SK-N-SH treated with all-trans-retinoic acid at 6 μM for 48 hours (cell line): ENCODE measurements at regions not wholly inside any gene's neighbourhood (a gene's known extent, or its start where the extent isn't known, plus 50 kb on each side); places are given as distances from the start of the nearest gene placed in this dataset.
"Not testable (repeated sequence)": the region's sequence is repeated elsewhere in the genome, so short reads cannot be mapped to it uniquely, and the experiment has no call there.

Experiments
- ATAC-seq: fragments of 200-7000 bp; cut with Tn5 transposase; 3 replicates; pipeline ENCODE4 v1.9.1; 2020; ENCODE audit warnings: mild to moderate bottlenecking, moderate library complexity
- CSDC2 ChIP-seq: fragments of 250-450 bp; sonication (Bioruptor Pico); IDR thresholded peaks from 2 replicates; pipeline ENCODE4 v1.5.0; 2020; ENCODE audit warnings: mild to moderate bottlenecking, moderate library complexity
- ESRRG ChIP-seq: fragments of 250-450 bp; sonication (Bioruptor Pico); IDR thresholded peaks from 2 replicates; pipeline ENCODE4 v1.6.1; 2021; ENCODE audit warnings: mild to moderate bottlenecking
- GLIS3 ChIP-seq: fragments of 250-450 bp; sonication (Bioruptor Pico); IDR thresholded peaks from 2 replicates; pipeline ENCODE4 v1.5.0; 2020; ENCODE audit warnings: mild to moderate bottlenecking, moderate library complexity
- ISL1 ChIP-seq: fragments of 250-450 bp; sonication (Bioruptor Pico); IDR thresholded peaks from 2 replicates; pipeline ENCODE4 v2.1.2; 2022; ENCODE audit warnings: mild to moderate bottlenecking, moderate library complexity
- SNAI2 ChIP-seq: fragments of 250-450 bp; sonication (Bioruptor Pico); IDR thresholded peaks from 2 replicates; pipeline ENCODE4 v1.5.0; 2020; ENCODE audit warnings: mild to moderate bottlenecking, moderate library complexity
- TCF4 ChIP-seq: fragments of 250-450 bp; sonication (Bioruptor Pico); IDR thresholded peaks from 2 replicates; pipeline ENCODE4 v1.8.0; 2021; ENCODE audit warnings: mild to moderate bottlenecking, moderate library complexity, borderline replicate concordance
- ZC3H10 ChIP-seq: fragments of 250-450 bp; sonication (Bioruptor Pico); IDR thresholded peaks from 2 replicates; pipeline ENCODE4 v1.5.1; 2021; ENCODE audit warnings: mild to moderate bottlenecking, moderate library complexity
- ZFP3 ChIP-seq: fragments of 250-450 bp; sonication (Bioruptor Pico); IDR thresholded peaks from 2 replicates; pipeline ENCODE4 v1.5.0; 2020; ENCODE audit warnings: mild to moderate bottlenecking, moderate library complexity
- ZFP30 ChIP-seq: fragments of 450-650 bp; formaldehyde crosslinking; IDR thresholded peaks from 2 replicates; pipeline ENCODE4 v1.5.0; 2022; ENCODE audit warnings: mild to moderate bottlenecking, moderate library complexity
- ZNF565 ChIP-seq: fragments of 450-650 bp; formaldehyde crosslinking; conservative IDR thresholded peaks from 2 replicates; pipeline ENCODE4 v1.5.0; 2020; ENCODE audit warnings: low read depth, mild to moderate bottlenecking, moderate library complexity
- ZNF70 ChIP-seq: fragments of 450-650 bp; formaldehyde crosslinking; IDR thresholded peaks from 2 replicates; pipeline ENCODE4 v1.5.0; 2020; ENCODE audit warnings: mild to moderate bottlenecking, moderate library complexity
- ZNF8 ChIP-seq: fragments of 450-650 bp; formaldehyde crosslinking; IDR thresholded peaks from 2 replicates; pipeline ENCODE4 v1.5.0; 2020; ENCODE audit warnings: mild to moderate bottlenecking, moderate library complexity
- TF ChIP-seq, protein P1 (sequence below): fragments of 250-450 bp; sonication (Bioruptor Pico); IDR thresholded peaks from 2 replicates; pipeline ENCODE4 v1.5.1; 2021; ENCODE audit warnings: mild to moderate bottlenecking, moderate library complexity
- TF ChIP-seq, protein P2 (sequence below): fragments of 250-450 bp; sonication (Bioruptor Pico); IDR thresholded peaks from 2 replicates; pipeline ENCODE4 v1.8.0; 2021; ENCODE audit warnings: low read depth, mild to moderate bottlenecking, moderate library complexity, borderline replicate concordance
- TF ChIP-seq, protein P3 (sequence below): fragments of 250-450 bp; sonication (Bioruptor Pico); IDR thresholded peaks from 2 replicates; pipeline ENCODE4 v1.8.0; 2020; ENCODE audit warnings: mild to moderate bottlenecking, moderate library complexity, borderline replicate concordance
- TF ChIP-seq, protein P4 (sequence below): fragments of 250-450 bp; sonication (Bioruptor Pico); IDR thresholded peaks from 2 replicates; pipeline ENCODE4 v1.5.0; 2020; ENCODE audit warnings: mild to moderate bottlenecking, moderate library complexity
- TF ChIP-seq, protein P5 (sequence below): fragments of 250-450 bp; sonication (Bioruptor Pico); IDR thresholded peaks from 2 replicates; pipeline ENCODE4 v1.5.1; 2020; ENCODE audit warnings: low read depth, mild to moderate bottlenecking, moderate library complexity

DNA sequence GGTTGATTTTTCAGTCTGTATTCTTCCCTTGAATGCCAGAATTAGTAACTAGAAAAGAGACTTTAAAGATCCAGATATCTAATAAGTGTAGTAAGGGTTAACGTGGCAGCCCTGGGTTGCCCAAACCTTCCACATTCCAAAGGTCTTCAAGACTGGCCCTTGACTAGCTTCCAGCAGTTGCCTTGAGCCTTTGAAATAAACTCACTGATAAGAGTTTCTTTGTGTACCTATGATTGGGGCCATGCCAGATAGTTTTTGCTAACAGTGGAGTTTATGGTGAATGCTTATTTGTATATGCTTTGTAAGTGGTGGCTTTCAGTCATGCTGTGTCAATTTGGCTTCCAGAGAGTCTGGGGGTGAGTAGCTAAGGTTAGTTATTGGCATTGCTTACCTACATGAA lies 722.3 kb downstream of the RNF144A start:
- TF ChIP-seq ZNF8 (CRISPR knock-in tag) (no peak), ZFP30 (CRISPR knock-in tag) (no peak), ZNF565 (CRISPR knock-in tag) (no peak), ZNF70 (no peak), ISL1 (CRISPR knock-in tag) (no peak)
- TF ChIP-seq, protein P1, sequence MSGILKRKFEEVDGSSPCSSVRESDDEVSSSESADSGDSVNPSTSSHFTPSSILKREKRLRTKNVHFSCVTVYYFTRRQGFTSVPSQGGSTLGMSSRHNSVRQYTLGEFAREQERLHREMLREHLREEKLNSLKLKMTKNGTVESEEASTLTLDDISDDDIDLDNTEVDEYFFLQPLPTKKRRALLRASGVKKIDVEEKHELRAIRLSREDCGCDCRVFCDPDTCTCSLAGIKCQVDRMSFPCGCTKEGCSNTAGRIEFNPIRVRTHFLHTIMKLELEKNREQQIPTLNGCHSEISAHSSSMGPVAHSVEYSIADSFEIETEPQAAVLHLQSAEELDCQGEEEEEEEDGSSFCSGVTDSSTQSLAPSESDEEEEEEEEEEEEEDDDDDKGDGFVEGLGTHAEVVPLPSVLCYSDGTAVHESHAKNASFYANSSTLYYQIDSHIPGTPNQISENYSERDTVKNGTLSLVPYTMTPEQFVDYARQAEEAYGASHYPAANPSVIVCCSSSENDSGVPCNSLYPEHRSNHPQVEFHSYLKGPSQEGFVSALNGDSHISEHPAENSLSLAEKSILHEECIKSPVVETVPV (CRISPR knock-in tag) = no peak
- TF ChIP-seq, protein P2, sequence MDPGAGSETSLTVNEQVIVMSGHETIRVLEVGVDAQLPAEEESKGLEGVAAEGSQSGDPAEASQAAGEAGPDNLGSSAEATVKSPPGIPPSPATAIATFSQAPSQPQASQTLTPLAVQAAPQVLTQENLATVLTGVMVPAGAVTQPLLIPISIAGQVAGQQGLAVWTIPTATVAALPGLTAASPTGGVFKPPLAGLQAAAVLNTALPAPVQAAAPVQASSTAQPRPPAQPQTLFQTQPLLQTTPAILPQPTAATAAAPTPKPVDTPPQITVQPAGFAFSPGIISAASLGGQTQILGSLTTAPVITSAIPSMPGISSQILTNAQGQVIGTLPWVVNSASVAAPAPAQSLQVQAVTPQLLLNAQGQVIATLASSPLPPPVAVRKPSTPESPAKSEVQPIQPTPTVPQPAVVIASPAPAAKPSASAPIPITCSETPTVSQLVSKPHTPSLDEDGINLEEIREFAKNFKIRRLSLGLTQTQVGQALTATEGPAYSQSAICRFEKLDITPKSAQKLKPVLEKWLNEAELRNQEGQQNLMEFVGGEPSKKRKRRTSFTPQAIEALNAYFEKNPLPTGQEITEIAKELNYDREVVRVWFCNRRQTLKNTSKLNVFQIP (CRISPR knock-in tag) = no peak
- ATAC-seq = no peak

DNA sequence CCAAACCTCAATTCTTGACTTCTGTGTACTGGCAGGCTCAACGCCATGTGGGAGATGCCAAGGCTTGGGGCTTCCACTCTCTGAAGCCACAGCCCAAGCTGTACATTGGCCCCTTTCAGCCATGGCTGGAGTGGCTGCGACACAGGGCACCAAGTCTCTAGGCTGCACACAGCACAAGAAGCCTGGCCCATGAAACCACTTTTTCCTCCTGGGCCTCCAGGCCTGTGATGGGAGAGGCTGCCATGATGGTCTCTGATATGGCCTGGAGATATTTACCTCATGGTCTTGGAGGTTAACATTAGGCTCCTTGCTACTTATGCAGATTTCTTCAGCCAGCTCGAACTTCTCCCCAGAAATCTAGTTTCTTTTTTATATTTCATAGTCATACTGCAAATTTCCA lies 724.1 kb downstream of the RNF144A start:
- ATAC-seq = not testable (repeated sequence)

DNA sequence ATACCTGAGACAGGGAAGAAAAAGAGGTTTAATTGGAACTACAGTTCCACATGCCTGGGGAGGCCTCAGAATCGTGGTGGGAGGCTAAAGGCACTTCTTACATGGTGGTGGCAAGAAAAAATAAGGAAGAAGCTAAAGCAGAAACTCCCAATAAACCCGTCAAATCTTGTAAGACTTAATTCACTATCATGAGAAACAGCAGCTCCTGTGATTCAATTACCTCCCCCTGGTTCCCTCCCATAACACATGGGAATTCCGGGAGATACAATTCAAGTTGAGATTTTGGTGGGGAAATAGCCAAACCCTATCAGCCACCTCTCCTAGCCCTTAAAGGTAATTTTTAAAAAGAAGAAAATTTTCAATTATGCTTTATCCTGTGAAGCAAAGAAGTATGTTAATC lies 728.8 kb downstream of the RNF144A start:
- TF ChIP-seq, protein P3, sequence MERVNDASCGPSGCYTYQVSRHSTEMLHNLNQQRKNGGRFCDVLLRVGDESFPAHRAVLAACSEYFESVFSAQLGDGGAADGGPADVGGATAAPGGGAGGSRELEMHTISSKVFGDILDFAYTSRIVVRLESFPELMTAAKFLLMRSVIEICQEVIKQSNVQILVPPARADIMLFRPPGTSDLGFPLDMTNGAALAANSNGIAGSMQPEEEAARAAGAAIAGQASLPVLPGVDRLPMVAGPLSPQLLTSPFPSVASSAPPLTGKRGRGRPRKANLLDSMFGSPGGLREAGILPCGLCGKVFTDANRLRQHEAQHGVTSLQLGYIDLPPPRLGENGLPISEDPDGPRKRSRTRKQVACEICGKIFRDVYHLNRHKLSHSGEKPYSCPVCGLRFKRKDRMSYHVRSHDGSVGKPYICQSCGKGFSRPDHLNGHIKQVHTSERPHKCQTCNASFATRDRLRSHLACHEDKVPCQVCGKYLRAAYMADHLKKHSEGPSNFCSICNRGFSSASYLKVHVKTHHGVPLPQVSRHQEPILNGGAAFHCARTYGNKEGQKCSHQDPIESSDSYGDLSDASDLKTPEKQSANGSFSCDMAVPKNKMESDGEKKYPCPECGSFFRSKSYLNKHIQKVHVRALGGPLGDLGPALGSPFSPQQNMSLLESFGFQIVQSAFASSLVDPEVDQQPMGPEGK (CRISPR knock-in tag) = peak; percentile 55; the same call in 1 of the 2 replicates
- TF ChIP-seq TCF4 (CRISPR knock-in tag) (peak; percentile 96), ESRRG (CRISPR knock-in tag) (no peak), ZFP30 (CRISPR knock-in tag) (no peak), GLIS3 (peak; percentile 79; the same call in 1 of the 2 replicates), ZC3H10 (CRISPR knock-in tag) (no peak), SNAI2 (CRISPR knock-in tag) (peak; percentile 80; the same call in 1 of the 2 replicates), ZFP3 (CRISPR knock-in tag) (no peak), ISL1 (CRISPR knock-in tag) (peak; percentile 84), ZNF565 (CRISPR knock-in tag) (no peak), CSDC2 (0 out of 2 replicates have a peak, but pooled peaks have one; percentile 68)
- TF ChIP-seq, protein P4, sequence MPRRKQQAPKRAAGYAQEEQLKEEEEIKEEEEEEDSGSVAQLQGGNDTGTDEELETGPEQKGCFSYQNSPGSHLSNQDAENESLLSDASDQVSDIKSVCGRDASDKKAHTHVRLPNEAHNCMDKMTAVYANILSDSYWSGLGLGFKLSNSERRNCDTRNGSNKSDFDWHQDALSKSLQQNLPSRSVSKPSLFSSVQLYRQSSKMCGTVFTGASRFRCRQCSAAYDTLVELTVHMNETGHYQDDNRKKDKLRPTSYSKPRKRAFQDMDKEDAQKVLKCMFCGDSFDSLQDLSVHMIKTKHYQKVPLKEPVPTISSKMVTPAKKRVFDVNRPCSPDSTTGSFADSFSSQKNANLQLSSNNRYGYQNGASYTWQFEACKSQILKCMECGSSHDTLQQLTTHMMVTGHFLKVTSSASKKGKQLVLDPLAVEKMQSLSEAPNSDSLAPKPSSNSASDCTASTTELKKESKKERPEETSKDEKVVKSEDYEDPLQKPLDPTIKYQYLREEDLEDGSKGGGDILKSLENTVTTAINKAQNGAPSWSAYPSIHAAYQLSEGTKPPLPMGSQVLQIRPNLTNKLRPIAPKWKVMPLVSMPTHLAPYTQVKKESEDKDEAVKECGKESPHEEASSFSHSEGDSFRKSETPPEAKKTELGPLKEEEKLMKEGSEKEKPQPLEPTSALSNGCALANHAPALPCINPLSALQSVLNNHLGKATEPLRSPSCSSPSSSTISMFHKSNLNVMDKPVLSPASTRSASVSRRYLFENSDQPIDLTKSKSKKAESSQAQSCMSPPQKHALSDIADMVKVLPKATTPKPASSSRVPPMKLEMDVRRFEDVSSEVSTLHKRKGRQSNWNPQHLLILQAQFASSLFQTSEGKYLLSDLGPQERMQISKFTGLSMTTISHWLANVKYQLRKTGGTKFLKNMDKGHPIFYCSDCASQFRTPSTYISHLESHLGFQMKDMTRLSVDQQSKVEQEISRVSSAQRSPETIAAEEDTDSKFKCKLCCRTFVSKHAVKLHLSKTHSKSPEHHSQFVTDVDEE (CRISPR knock-in tag) = peak; percentile 64
- TF ChIP-seq, protein P2 (CRISPR knock-in tag) = peak; percentile 49; the same call in 1 of the 2 replicates
- TF ChIP-seq, protein P5, sequence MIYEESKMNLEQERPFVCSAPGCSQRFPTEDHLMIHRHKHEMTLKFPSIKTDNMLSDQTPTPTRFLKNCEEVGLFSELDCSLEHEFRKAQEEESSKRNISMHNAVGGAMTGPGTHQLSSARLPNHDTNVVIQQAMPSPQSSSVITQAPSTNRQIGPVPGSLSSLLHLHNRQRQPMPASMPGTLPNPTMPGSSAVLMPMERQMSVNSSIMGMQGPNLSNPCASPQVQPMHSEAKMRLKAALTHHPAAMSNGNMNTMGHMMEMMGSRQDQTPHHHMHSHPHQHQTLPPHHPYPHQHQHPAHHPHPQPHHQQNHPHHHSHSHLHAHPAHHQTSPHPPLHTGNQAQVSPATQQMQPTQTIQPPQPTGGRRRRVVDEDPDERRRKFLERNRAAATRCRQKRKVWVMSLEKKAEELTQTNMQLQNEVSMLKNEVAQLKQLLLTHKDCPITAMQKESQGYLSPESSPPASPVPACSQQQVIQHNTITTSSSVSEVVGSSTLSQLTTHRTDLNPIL (CRISPR knock-in tag) = no peak; the same call in 1 of the 2 replicates
- peak; percentile 69; the same call in 2 of the 3 replicates for ATAC-seq

DNA sequence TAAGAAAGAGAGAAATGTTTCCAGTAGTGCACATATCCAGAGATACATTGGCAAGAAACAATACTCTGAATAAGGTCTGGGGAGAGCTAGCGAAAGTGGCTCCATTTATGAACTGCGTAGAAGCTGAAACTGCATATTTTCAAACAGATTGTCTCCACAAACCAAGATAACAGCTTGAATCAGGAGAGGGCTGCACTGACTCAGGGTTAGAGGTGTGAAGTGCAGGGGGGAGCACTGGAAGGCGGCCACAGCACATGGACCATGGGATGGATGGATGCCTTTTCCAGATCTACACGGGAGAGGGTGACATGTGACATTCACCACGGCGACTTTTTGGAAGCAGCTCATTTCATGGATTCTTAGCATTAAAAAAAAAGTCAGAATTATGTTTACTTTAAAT lies 729.4 kb downstream of the RNF144A start:
- TF ChIP-seq ISL1 (CRISPR knock-in tag) (peak; percentile 12; the same call in 1 of the 2 replicates), ESRRG (CRISPR knock-in tag) (no peak)

More for the DNA sequence above, 729.4 kb downstream of the RNF144A start:
- ATAC-seq = no peak; the same call in 2 of the 3 replicates
